GM10266 (cell line): ENCODE measurements at regions not wholly inside any gene's neighbourhood (a gene's known extent, or its start where the extent isn't known, plus 50 kb on each side); places are given as distances from the start of the nearest gene placed in this dataset.
"Not testable (repeated sequence)": the region's sequence is repeated elsewhere in the genome, so short reads cannot be mapped to it uniquely, and the experiment has no call there.

ENCODE experiments used
- DNase-seq: peaks from one replicate; pipeline ENCODE4 v3.0.0; 2012; ENCODE audit errors: extremely low spot score
- CTCF ChIP-seq: IDR thresholded peaks from 2 replicates; pipeline ENCODE4 v1.5.1; 2012; ENCODE audit warnings: mild to moderate bottlenecking, low read depth; ENCODE audit not compliant: control insufficient read depth, insufficient read depth; ENCODE audit errors: missing control alignments

DNA sequence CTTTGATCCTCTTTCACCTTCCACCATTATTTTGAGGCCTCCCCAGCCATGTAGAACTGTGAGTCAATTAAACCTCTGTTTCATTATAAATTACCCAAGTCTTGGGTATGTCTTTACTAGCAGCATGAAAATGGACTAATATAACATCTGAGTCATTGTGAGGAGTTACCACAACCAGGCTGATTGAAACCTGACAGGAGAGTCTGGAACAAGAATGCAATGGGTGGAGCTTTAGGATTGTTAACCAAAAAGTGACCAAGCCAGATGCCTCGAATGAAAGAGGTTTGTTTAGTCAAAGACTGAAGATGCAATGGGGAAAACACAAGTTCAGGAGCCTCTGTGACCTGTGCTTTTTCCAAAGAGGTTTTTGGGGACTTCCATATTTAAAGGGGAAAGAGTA is 659.0 kb downstream of the SLITRK6 start:
- no peak for DNase-seq
- TF ChIP-seq CTCF, result no peak

DNA sequence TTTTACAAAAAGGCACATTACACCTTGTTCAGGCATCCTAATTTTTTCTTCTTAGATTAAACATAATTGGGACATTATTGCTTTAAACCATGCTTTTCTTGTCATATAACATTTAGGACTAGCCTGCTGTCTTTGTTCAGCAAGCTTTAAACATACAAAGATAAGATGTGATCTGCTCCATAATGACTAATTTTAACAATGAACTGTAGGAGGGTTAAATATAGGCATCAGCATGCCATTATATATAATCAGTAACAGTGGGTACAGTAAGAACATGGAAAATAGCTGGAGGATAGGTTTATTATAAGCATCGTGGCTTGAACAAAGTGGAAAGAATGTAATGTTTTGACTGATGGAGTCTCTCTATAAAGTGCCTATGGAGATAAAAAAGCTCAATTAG is 661.7 kb downstream of the SLITRK6 start:
- DNase-seq, result no peak
- TF ChIP-seq CTCF, result no peak

DNA sequence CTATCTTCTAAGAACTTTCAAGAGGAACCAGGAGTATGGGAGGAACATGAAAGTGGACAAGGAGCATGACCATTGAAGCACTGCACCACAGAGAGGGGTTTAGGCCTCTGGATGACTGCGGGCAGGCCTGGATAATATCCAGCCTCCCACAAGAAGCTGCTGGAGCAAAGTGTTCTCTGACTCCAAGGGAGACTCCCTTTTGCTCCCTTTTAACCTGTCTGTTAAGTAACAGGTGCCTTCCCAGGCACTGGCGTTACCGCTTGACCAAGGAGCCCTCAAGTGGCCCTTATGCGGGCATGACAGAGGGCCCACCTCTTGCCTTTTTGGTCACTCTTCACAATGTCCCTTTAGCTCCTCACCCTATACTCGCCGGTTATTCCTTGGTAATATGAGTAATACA is 666.2 kb downstream of the SLITRK6 start:
- no peak for DNase-seq
- no peak for TF ChIP-seq CTCF

- not testable (repeated sequence) for DNase-seq
Measured at GRCh38 chr13:85123501-85123900, 675.7 kb downstream of the SLITRK6 start.

- no peak for DNase-seq
- TF ChIP-seq CTCF, result no peak
Measured at GRCh38 chr13:85108356-85108755, 690.9 kb downstream of the SLITRK6 start.

DNA sequence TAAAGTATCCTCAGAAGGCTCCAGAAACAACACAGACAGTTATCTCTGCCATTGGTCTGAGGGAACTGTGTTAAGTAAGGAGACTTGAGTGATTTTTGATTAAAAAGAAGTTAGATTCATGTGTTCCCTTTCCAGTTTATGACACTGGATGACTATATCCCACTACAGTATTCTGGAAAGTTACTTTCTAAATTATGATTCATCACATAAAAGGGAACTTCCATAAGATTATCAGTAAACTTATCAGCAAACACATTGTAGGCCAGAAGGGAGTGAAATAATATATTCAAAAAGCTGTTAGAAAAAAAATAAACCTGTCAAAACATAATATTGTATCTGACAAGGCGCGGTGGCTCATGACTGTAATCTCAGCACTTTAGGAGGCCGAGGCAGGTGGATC is 700.0 kb downstream of the SLITRK6 start:
- DNase-seq, result no peak
- TF ChIP-seq CTCF, result no peak

DNA sequence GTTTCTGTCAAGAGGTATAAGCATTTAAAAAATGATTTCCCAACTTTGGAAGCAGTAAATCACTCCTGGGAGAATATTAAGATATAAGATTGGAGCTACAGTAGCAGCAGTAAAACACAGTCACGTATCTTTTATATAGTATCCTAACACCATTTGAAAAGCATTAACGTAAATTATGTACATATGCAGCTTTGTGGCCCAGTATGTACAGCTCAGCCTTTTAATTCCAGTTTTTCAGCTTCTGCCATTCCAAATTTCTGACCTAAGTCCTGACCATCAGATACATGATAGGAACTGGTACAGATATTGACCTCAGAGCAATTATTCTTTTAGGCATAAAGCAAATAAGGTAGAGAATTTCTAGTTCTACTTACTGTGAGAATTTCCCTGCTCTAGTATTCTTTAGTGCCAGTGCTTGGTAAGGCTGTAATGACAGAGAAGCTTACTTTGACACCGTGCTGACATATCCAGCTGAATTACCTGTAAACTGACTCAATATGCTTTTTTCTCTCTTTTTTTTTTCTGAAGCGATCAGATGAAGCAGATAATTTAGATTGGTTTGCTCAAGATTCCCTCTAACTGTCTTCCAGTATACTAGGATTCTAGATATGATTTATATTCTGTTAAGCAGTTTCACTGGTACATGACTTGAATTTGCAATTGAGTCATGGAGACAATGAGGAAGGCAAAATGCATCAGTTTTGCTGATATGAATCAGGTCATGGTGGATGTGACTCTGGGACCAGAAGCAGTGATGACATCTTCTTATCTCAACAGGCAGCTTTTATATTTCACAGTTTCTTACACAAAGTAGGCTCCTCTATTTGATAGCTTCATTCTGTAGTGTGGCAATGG is 703.6 kb downstream of the SLITRK6 start:
- no peak for TF ChIP-seq CTCF
- no peak for DNase-seq
